K562 (cell line): ENCODE measurements at regions not wholly inside any gene's neighbourhood (a gene's known extent, or its start where the extent isn't known, plus 50 kb on each side); places are given as distances from the start of the nearest gene placed in this dataset.

Experiments used
- ATAC-seq: fragments of 200-7000 bp; cut with Tn5 transposase; 3 replicates; pipeline ENCODE4 v1.9.1; 2020; ENCODE audit warnings: moderate library complexity
- BruUV-seq: library from RNA; stranded (reverse); fragments of 400-500 nt; replicated peaks from 2 replicates; lab custom pipeline; 2021; lab: Mats Ljungman, UMichigan
- CTCF ChIA-PET: fragments of 300-600 bp; formaldehyde crosslinking; extraction: SDS; loops from one replicate; lab custom pipeline; 2021; ENCODE audit warnings: low intra/inter-chr PET ratio; lab: Yijun Ruan, JAX
- POLR2A ChIA-PET: fragments of 300-600, 350-650 bp; sonication (Branson Sonifier 250); formaldehyde crosslinking; extraction: SDS; loops from one replicate; lab custom pipeline; 2021; ENCODE audit warnings: antibody characterized with exemption, inconsistent platforms; lab: Yijun Ruan, JAX
- DNase-seq, 4 experiments: peaks; one replicate each; pipeline versions ENCODE4 v3.0.0 to v3.0.0-alpha.2; 2011 to 2018; ENCODE audit warnings: low spot score in 3 of 4, mixed read lengths in 3 of 4; ENCODE audit errors: extremely low read depth in 1 of 4
- FAIRE-seq: peaks from 2 replicates; lab custom pipeline; 2011; peaks lifted over from hg19 to GRCh38; lab: Jason Lieb, UNC
- H2AFZ ChIP-seq: 2 replicates; pipeline ENCODE4 v1.6.0; 2011; ENCODE audit warnings: low read depth, low read length, control low read depth, inconsistent platforms
- H3K27ac ChIP-seq: fragments of 200-600 bp; 3 replicates; pipeline ENCODE4 v1.8.0; 2011; ENCODE audit warnings: low read depth, mild to moderate bottlenecking, control low read depth, inconsistent platforms, low read length, moderate library complexity, mixed read lengths; ENCODE audit errors: extremely low read depth
- H3K27me3 ChIP-seq, 2 experiments: fragments of 300-600 bp in 1 of 2; 2 replicates in 1 of 2; 3 replicates in 1 of 2; pipeline versions ENCODE4 v1.6.0 to v1.8.0; 2011; ENCODE audit warnings: inconsistent platforms in 2 of 2, low read length in 2 of 2, mild to moderate bottlenecking in 1 of 2, mixed read lengths in 1 of 2, moderate library complexity in 1 of 2; ENCODE audit not compliant: control insufficient read depth in 2 of 2, insufficient read depth in 2 of 2
- H3K36me3 ChIP-seq: fragments of 300-600 bp; 3 replicates; pipeline ENCODE4 v1.8.0; 2011; ENCODE audit warnings: mild to moderate bottlenecking, low read length, inconsistent platforms; ENCODE audit not compliant: control insufficient read depth, insufficient read depth
- H3K4me1 ChIP-seq, 2 experiments: fragments of 200-600 bp in 1 of 2; replicated peaks in 1 of 2; 2 replicates in 1 of 2; 3 replicates in 1 of 2; pipeline versions ENCODE4 v1.5.1 to v1.8.0; 2011; ENCODE audit warnings: inconsistent platforms in 2 of 2, low read length in 2 of 2, mild to moderate bottlenecking in 1 of 2, mixed read lengths in 1 of 2, moderate library complexity in 1 of 2; ENCODE audit not compliant: control insufficient read depth in 2 of 2, insufficient read depth in 2 of 2
- H3K4me2 ChIP-seq: 2 replicates; pipeline ENCODE4 v1.6.1; 2011; ENCODE audit warnings: low read length, control low read depth, inconsistent platforms, mixed read lengths; ENCODE audit not compliant: insufficient read depth
- H3K4me3 ChIP-seq: fragments of 200-600 bp; sonication (generic), shearing (Covaris generic); 2 replicates; pipeline ENCODE4 v1.5.1; 2016; ENCODE audit warnings: control low read depth, inconsistent platforms
- H3K79me2 ChIP-seq: fragments of 200-600 bp; 3 replicates; pipeline ENCODE4 v1.8.0; 2011; ENCODE audit warnings: low read length, inconsistent platforms; ENCODE audit not compliant: control insufficient read depth, insufficient read depth
- H3K9ac ChIP-seq, 2 experiments: 2 replicates each; pipeline versions ENCODE4 v1.6.0 to v1.6.1; 2011; ENCODE audit warnings: low read depth in 2 of 2, low read length in 2 of 2, control low read depth in 1 of 2, inconsistent platforms in 1 of 2, mild to moderate bottlenecking in 1 of 2, mixed read lengths in 1 of 2; ENCODE audit not compliant: insufficient read depth in 1 of 2
- H3K9me1 ChIP-seq: one replicate; pipeline ENCODE4 v1.6.0; 2011; ENCODE audit warnings: inconsistent platforms, mild to moderate bottlenecking, low read length, moderate library complexity; ENCODE audit not compliant: control insufficient read depth, insufficient read depth
- H3K9me3 ChIP-seq: replicated peaks from 2 replicates; pipeline ENCODE4 v1.5.1; 2011; ENCODE audit warnings: low read depth, low read length, inconsistent platforms; ENCODE audit not compliant: control insufficient read depth, insufficient read depth
- H4K20me1 ChIP-seq: replicated peaks from 2 replicates; pipeline ENCODE4 v1.6.1; 2011; ENCODE audit warnings: low read length, inconsistent platforms, mixed read lengths; ENCODE audit not compliant: control insufficient read depth, insufficient read depth
- CBX2 ChIP-seq: fragments of 200-600 bp; sonication (generic); IDR thresholded peaks from one replicate; pipeline ENCODE4 v1.6.1; 2012; ENCODE audit warnings: mild to moderate bottlenecking, low read length, inconsistent platforms; ENCODE audit not compliant: insufficient read depth, poor library complexity, severe bottlenecking
- DIDO1 ChIP-seq: fragments of 450-650 bp; IDR thresholded peaks from 2 replicates; pipeline ENCODE4 v1.6.1; 2016; ENCODE audit warnings: low read depth, missing biosample characterization, missing genetic modification characterization
- ETV5 ChIP-seq: sonication (generic); formaldehyde crosslinking; IDR thresholded peaks from 2 replicates; pipeline ENCODE4 v1.4.0; 2020; ENCODE audit warnings: low read depth, mild to moderate bottlenecking, missing genetic modification reagents
- FOXJ3 ChIP-seq: sonication (generic); formaldehyde crosslinking; IDR thresholded peaks from 2 replicates; pipeline ENCODE4 v1.4.0; 2020; ENCODE audit warnings: mild to moderate bottlenecking, missing genetic modification reagents
- HMGN3 ChIP-seq: IDR thresholded peaks from 2 replicates; pipeline ENCODE4 v1.6.1; 2011; ENCODE audit warnings: borderline replicate concordance, low read depth, mild to moderate bottlenecking, mixed read lengths, low read length; ENCODE audit not compliant: insufficient read length; ENCODE audit errors: extremely low read depth
- NONO ChIP-seq, 2 experiments: fragments of 200-400 bp in 1 of 2; fragments of 450-650 bp in 1 of 2; formaldehyde crosslinking in 1 of 2; IDR thresholded peaks; 2 replicates each; pipeline ENCODE4 v1.6.1; 2017; ENCODE audit warnings: low read depth in 2 of 2, mild to moderate bottlenecking in 2 of 2, moderate library complexity in 2 of 2, low read length in 1 of 2
- POLR3G ChIP-seq: IDR thresholded peaks from 2 replicates; pipeline ENCODE4 v1.6.1; 2011; ENCODE audit not compliant: insufficient read length, insufficient replicate concordance; ENCODE audit errors: extremely low read depth
- RAD21 ChIP-seq, 2 experiments: fragments of 250-450 bp in 1 of 2; fragments of 450-650 bp in 1 of 2; sonication (Bioruptor Pico) in 1 of 2; formaldehyde crosslinking in 1 of 2; IDR thresholded peaks in 1 of 2; conservative IDR thresholded peaks in 1 of 2; 2 replicates each; pipeline versions ENCODE4 v1.4.0 to v1.8.0; 2020 to 2022; ENCODE audit warnings: mild to moderate bottlenecking in 2 of 2, moderate library complexity in 1 of 2
- SMARCA5 ChIP-seq: fragments of 450-650 bp; IDR thresholded peaks from 2 replicates; pipeline ENCODE4 v1.6.1; 2016
- SRSF3 ChIP-seq: fragments of 200-400 bp; formaldehyde crosslinking; IDR thresholded peaks from 2 replicates; pipeline ENCODE4 v1.6.1; 2016; ENCODE audit warnings: mild to moderate bottlenecking, low read length, moderate library complexity; ENCODE audit not compliant: insufficient read depth
- WGBS: fragments of 100-300 bp; shearing (Covaris generic); methylation state at CpG from one replicate; pipeline ENCODE4 v1.1.6; 2016; ENCODE audit warnings: low coverage, mixed read lengths; ENCODE audit not compliant: insufficient coverage; ENCODE audit errors: missing lambda C conversion rate; 5-methylcytosine and 5-hydroxymethylcytosine counted together
- in situ Hi-C: fragments of 300-500 bp; cut with MboI; formaldehyde crosslinking; loops from 4 replicates; pipeline ENCODE4 v1.15.0; 2018; ENCODE audit warnings: inconsistent platforms, mixed read lengths
- intact Hi-C: fragments of 100-400 bp; cut with micrococcal nuclease; formaldehyde crosslinking; loops from 2 replicates; pipeline ENCODE4 v1.14.2; 2022
- TF ChIP-seq, protein P1 (sequence below): sonication (generic); formaldehyde crosslinking; IDR thresholded peaks from 2 replicates; pipeline ENCODE4 v1.8.0; 2023; ENCODE audit warnings: missing genetic modification reagents, mild to moderate bottlenecking, borderline replicate concordance

DNA sequence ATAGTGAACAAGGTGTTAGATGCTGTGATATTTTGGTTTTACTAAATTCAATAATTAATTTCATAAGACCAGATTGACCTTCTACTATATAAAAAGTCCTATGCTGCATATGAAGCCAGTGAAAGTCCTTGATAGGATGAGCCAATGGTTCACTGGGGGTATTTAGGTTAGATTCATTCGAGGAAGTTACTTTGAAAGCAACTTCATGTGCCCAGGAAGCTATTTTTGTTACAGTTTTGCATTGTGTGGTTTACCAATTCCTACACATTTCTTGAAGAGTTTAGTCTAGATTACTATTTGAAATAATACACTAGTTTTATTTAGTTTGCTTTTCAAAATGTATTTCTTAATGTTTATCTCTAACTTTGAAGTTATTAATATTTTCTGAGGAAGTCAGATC is 58.5 kb upstream of the RMST start:
- no peaks in the 10 kb centered on the region for H3K79me2 ChIP-seq
- WGBS, result 0% methylated on average over 1 of the region's 1 CpG
- in situ Hi-C loops, result no loop called here
- ATAC-seq (no peak), DNase-seq (no peak), FAIRE-seq (no peak)
- BruUV-seq, result no TSS peak
- H2AFZ ChIP-seq, result no peak overlapping the region
- no peaks in the 10 kb centered on the region for H3K9me3 ChIP-seq
- CTCF ChIA-PET, result no interaction called here
- no peaks in the 10 kb centered on the region for H4K20me1 ChIP-seq
- H3K4me2 ChIP-seq, result no peak overlapping the region
- POLR2A ChIA-PET, result interaction anchor here (0.7 kb wide), 1 partner anchor 106 kb away, joined by 3 read pairs; no protein-coding TSS in a partner anchor
- intact Hi-C loops, result no loop called here
- H3K9ac ChIP-seq, result no peak overlapping the region
- H3K27me3 ChIP-seq, result no peaks in the 10 kb centered on the region
- TF ChIP-seq SMARCA5, result no peak
- no peak for TF ChIP-seq HMGN3
- no peak for TF ChIP-seq CBX2
- H3K9me1 ChIP-seq, result no peaks in the 10 kb centered on the region
- no peak overlapping the region for H3K27ac ChIP-seq
- H3K4me3 ChIP-seq, result no peak overlapping the region
- no peaks in the 10 kb centered on the region for H3K36me3 ChIP-seq
- H3K4me1 ChIP-seq, result no peaks in the 10 kb centered on the region

DNA sequence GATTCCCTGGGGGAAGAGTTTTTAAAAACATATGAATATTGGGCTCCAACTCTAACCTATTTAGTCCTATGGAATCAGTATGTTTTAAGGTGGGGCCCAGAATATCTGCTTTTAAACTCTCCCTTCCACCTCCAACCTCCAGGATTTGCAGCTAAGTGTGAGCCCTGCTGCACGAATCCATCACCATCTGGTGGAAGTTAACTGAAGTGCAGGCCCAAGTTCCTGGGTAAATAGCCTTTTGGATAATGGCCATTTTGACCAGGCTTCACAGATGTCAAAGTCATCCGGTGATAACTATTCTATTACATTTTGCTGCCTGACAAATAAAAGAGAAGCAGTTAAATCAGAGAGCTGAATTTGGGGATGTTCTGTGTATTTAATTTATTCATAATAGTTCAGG is 58.1 kb upstream of the RMST start:
- Histone ChIP-seq H3K4me1 (no peaks in the 10 kb centered on the region), H3K4me2 (no peak overlapping the region), H3K4me3 (no peak overlapping the region), H3K9me3 (no peaks in the 10 kb centered on the region), H3K36me3 (no peaks in the 10 kb centered on the region), H3K27me3 (no peaks in the 10 kb centered on the region), H3K27ac (no peak overlapping the region), H3K9me1 (no peaks in the 10 kb centered on the region), H3K9ac (no peak overlapping the region), H4K20me1 (no peaks in the 10 kb centered on the region), H2AFZ (no peak overlapping the region), H3K79me2 (no peaks in the 10 kb centered on the region)
- WGBS, result 4% methylated on average over 2 of the region's 2 CpGs
- FAIRE-seq (no peak), ATAC-seq (no peak; the same call in 2 of the 3 replicates), DNase-seq (peak; percentile 7 to 17 (median 10))
- in situ Hi-C loops, result no loop called here
- ChIA-PET POLR2A (interaction anchor here (1.1 kb wide), 1 partner anchor 9 kb away, joined by 3 read pairs; no protein-coding TSS in a partner anchor), CTCF (no interaction called here)
- intact Hi-C loops, result no loop called here
- BruUV-seq, result no TSS peak
- TF ChIP-seq NONO (IDR thresholded peaks at IDR 0.05; ENCODE audit: low read depth in 2 of 2, low read length in 1 of 2) (no peak), DIDO1 (tag) (no peak), RAD21 (CRISPR knock-in tag; conservative IDR thresholded peaks at IDR 0.05 in 1 of 2, IDR thresholded peaks at IDR 0.05 in 1 of 2) (peak; percentile 49 to 61), POLR3G (no peak), FOXJ3 (no peak), ETV5 (CRISPR knock-in tag) (no peak), SRSF3 (no peak)
- TF ChIP-seq, protein P1, sequence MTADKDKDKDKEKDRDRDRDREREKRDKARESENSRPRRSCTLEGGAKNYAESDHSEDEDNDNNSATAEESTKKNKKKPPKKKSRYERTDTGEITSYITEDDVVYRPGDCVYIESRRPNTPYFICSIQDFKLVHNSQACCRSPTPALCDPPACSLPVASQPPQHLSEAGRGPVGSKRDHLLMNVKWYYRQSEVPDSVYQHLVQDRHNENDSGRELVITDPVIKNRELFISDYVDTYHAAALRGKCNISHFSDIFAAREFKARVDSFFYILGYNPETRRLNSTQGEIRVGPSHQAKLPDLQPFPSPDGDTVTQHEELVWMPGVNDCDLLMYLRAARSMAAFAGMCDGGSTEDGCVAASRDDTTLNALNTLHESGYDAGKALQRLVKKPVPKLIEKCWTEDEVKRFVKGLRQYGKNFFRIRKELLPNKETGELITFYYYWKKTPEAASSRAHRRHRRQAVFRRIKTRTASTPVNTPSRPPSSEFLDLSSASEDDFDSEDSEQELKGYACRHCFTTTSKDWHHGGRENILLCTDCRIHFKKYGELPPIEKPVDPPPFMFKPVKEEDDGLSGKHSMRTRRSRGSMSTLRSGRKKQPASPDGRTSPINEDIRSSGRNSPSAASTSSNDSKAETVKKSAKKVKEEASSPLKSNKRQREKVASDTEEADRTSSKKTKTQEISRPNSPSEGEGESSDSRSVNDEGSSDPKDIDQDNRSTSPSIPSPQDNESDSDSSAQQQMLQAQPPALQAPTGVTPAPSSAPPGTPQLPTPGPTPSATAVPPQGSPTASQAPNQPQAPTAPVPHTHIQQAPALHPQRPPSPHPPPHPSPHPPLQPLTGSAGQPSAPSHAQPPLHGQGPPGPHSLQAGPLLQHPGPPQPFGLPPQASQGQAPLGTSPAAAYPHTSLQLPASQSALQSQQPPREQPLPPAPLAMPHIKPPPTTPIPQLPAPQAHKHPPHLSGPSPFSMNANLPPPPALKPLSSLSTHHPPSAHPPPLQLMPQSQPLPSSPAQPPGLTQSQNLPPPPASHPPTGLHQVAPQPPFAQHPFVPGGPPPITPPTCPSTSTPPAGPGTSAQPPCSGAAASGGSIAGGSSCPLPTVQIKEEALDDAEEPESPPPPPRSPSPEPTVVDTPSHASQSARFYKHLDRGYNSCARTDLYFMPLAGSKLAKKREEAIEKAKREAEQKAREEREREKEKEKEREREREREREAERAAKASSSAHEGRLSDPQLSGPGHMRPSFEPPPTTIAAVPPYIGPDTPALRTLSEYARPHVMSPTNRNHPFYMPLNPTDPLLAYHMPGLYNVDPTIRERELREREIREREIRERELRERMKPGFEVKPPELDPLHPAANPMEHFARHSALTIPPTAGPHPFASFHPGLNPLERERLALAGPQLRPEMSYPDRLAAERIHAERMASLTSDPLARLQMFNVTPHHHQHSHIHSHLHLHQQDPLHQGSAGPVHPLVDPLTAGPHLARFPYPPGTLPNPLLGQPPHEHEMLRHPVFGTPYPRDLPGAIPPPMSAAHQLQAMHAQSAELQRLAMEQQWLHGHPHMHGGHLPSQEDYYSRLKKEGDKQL (CRISPR knock-in tag), result no peak
